CD4-positive, CD25-positive, alpha-beta regulatory T cell (primary cell): ENCODE measurements at regions not wholly inside any gene's neighbourhood (a gene's known extent, or its start where the extent isn't known, plus 50 kb on each side); places are given as distances from the start of the nearest gene placed in this dataset.

Experiments
- ATAC-seq, 2 donors: fragments of 150-1000 bp; cut with Tn5 transposase; one replicate each; pipeline ENCODE4 v1.10.0; 2021; ENCODE audit warnings: low read depth in 2 of 2, moderate number of reproducible peaks in 2 of 2, moderate library complexity in 1 of 2
- DNase-seq, 3 donors: peaks; one replicate each; pipeline versions ENCODE4 v3.0.0 to v3.0.0-alpha.2; 2012 to 2022; ENCODE audit warnings: mixed read lengths in 1 of 3
- H3K27ac ChIP-seq: one replicate; pipeline ENCODE4 v1.7.0; 2013; ENCODE audit warnings: mild to moderate bottlenecking, low read length; ENCODE audit not compliant: insufficient read depth, poor library complexity, severe bottlenecking
- H3K27me3 ChIP-seq: one replicate; pipeline ENCODE4 v1.7.0; 2013; ENCODE audit warnings: low read length; ENCODE audit not compliant: control insufficient read depth, insufficient read depth
- H3K36me3 ChIP-seq: one replicate; pipeline ENCODE4 v1.7.0; 2013; ENCODE audit warnings: mild to moderate bottlenecking, low read length, moderate library complexity; ENCODE audit not compliant: control insufficient read depth, insufficient read depth
- H3K4me1 ChIP-seq: 2 replicates; pipeline ENCODE4 v1.7.0; 2013; ENCODE audit warnings: mild to moderate bottlenecking, low read length; ENCODE audit not compliant: insufficient read depth, control insufficient read depth, poor library complexity, severe bottlenecking
- H3K4me3 ChIP-seq: one replicate; pipeline ENCODE4 v1.7.0; 2013; ENCODE audit warnings: low read depth, mild to moderate bottlenecking, low read length, moderate library complexity
- H3K9me3 ChIP-seq, 2 experiments: 1 replicate in 1 of 2; 2 replicates in 1 of 2; pipeline ENCODE4 v1.7.0; 2013; ENCODE audit warnings: low read length in 2 of 2, mild to moderate bottlenecking in 1 of 2, moderate library complexity in 1 of 2; ENCODE audit not compliant: control insufficient read depth in 2 of 2
- H3K27ac Mint-ChIP-seq, 3 donors: one replicate each; pipeline ENCODE4 v1.8.0; 2020 to 2022; ENCODE audit warnings: mild to moderate bottlenecking in 3 of 3, mixed read lengths in 3 of 3, moderate library complexity in 2 of 3
- H3K27me3 Mint-ChIP-seq: one replicate; pipeline ENCODE4 v1.8.0; 2022; ENCODE audit warnings: mild to moderate bottlenecking, mixed read lengths
- H3K36me3 Mint-ChIP-seq: one replicate; pipeline ENCODE4 v1.8.0; 2020; ENCODE audit warnings: mixed read lengths
- H3K4me1 Mint-ChIP-seq, 4 donors: one replicate each; pipeline ENCODE4 v1.8.0; 2020 to 2022; ENCODE audit warnings: mixed read lengths in 4 of 4, mild to moderate bottlenecking in 1 of 4
- H3K4me3 Mint-ChIP-seq, 4 donors: one replicate each; pipeline ENCODE4 v1.8.0; 2020 to 2022; ENCODE audit warnings: mild to moderate bottlenecking in 4 of 4, mixed read lengths in 4 of 4, moderate library complexity in 3 of 4
- H3K9me3 Mint-ChIP-seq, 7 donors: one replicate each; pipeline ENCODE4 v1.8.0; 2020 to 2022; ENCODE audit warnings: mixed read lengths in 7 of 7, mild to moderate bottlenecking in 3 of 7, moderate library complexity in 2 of 7

DNA sequence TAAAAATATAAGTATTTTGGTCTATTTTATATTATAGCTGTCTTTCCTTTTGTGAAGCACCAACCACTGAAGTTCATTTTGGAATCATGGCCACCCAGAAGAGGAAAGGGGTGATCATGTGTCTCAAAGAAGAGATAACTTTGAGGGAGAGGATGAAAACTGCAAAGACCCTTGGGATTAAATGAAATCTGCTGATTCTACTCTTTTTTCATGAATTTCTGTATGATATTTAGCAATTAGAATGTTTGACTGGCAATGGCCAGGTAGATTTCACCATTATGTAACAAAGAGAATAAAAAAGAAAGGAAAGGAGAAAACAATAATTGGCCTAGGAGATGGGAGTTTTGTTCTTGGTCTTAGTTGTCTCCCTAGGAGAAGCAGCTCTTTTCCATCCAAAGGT, 350.8 kb downstream of the EMP1 start:
- no peak overlapping the region for H3K4me3 Mint-ChIP-seq
- no peaks in the 10 kb centered on the region for H3K9me3 Mint-ChIP-seq

DNA sequence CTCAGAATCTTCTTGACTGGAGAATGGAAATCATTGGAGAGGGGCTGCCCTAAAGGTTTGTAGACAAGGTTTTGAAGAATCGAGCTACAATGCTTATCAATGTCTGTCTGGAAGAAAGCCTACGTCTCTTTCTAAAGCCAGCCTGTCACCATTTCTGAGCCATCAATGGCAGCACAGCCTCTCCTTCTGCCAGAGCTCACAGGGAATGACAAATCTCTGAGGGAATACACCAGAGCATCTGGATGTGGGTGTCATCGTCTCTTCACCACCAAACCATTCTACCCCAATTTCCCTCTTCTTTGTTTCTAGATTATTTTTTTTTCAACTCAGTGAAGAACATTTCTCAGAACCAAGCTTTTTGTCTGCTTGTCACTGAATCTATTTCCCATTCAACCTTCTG, 349.7 kb downstream of the EMP1 start:
- no peaks in the 10 kb centered on the region for H3K9me3 ChIP-seq
- Mint-ChIP-seq H3K27ac (no peak overlapping the region), H3K4me1 (no peaks in the 10 kb centered on the region), H3K4me3 (no peak overlapping the region), H3K27me3 (no peaks in the 10 kb centered on the region), H3K9me3 (no peaks in the 10 kb centered on the region), H3K36me3 (no peaks in the 10 kb centered on the region)
- ATAC-seq (no peak), DNase-seq (no peak)
- H3K4me3 ChIP-seq, result no peak overlapping the region
- no peaks in the 10 kb centered on the region for H3K27me3 ChIP-seq
- H3K4me1 ChIP-seq, result no peaks in the 10 kb centered on the region
- no peaks in the 10 kb centered on the region for H3K36me3 ChIP-seq
- H3K27ac ChIP-seq, result no peak overlapping the region

More for the DNA sequence above, 350.8 kb downstream of the EMP1 start:
- Mint-ChIP-seq H3K4me1 (no peaks in the 10 kb centered on the region), H3K27ac (no peak overlapping the region), H3K27me3 (no peaks in the 10 kb centered on the region), H3K36me3 (no peaks in the 10 kb centered on the region)
- no peak overlapping the region for H3K4me3 ChIP-seq
- no peaks in the 10 kb centered on the region for H3K27me3 ChIP-seq
- no peak for ATAC-seq
- H3K36me3 ChIP-seq, result no peaks in the 10 kb centered on the region
- no peak for DNase-seq
- H3K9me3 ChIP-seq, result no peaks in the 10 kb centered on the region
- no peaks in the 10 kb centered on the region for H3K4me1 ChIP-seq
- H3K27ac ChIP-seq, result no peak overlapping the region

DNA sequence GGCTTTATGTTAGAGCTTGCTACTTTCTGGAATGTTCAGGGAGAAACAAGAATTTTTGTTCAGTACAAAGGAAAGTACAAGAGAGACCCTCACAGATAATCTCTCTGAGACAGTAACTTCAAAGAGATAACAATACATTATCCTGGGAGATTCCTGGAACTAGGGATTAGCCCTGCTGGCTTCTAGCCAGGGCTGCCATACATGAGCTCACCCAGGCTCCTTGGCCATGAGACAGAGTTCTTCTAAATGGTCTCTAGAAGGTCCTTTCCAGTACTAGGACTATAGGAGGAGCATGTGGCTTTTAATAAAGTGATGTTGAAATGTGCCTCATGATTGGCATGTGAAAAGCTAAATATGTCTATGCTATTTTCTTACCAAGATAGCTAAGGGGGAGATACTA, 342.5 kb downstream of the EMP1 start:
- Histone ChIP-seq H3K27ac (no peak overlapping the region), H3K36me3 (no peaks in the 10 kb centered on the region), H3K9me3 (no peaks in the 10 kb centered on the region), H3K4me3 (no peak overlapping the region), H3K4me1 (no peaks in the 10 kb centered on the region), H3K27me3 (no peaks in the 10 kb centered on the region)
- Mint-ChIP-seq H3K4me3 (no peak overlapping the region), H3K27ac (no peak overlapping the region), H3K36me3 (no peaks in the 10 kb centered on the region), H3K9me3 (no peaks in the 10 kb centered on the region), H3K27me3 (peaks cover 4% of the 10 kb centered on the region), H3K4me1 (peaks cover 0 to 2% (median 0%) of the 10 kb centered on the region in 4 donors)
- ATAC-seq (no peak), DNase-seq (no peak)

DNA sequence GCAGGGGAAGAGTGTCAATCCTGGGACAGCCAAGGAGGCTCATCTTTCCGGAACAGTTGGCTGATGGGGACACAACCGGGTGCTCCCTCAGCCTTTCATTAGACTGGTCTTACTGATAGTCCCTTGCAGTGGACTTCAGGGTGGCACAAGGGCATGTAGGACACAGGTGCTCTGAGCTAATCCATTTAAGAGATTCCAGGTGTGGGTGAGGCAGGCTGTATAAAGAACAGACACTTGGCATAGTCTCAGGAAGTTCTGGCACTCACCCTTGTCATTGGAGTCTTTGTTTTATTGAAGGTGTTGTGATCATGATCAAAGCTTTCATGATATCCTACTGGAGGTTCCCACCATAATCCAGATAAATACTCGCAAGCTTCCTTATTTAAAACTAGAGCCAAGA, 341.6 kb downstream of the EMP1 start:
- ATAC-seq (no peak), DNase-seq (no peak)
- H3K4me1 Mint-ChIP-seq, result peaks cover 0 to 2% (median 0%) of the 10 kb centered on the region in 4 donors
- H3K27ac Mint-ChIP-seq, result no peak overlapping the region
- no peak overlapping the region for H3K27ac ChIP-seq
- H3K4me1 ChIP-seq, result no peaks in the 10 kb centered on the region
- H3K9me3 ChIP-seq, result no peaks in the 10 kb centered on the region
- no peaks in the 10 kb centered on the region for H3K27me3 ChIP-seq
- no peaks in the 10 kb centered on the region for H3K36me3 Mint-ChIP-seq
- no peaks in the 10 kb centered on the region for H3K36me3 ChIP-seq
- H3K4me3 Mint-ChIP-seq, result no peak overlapping the region
- no peak overlapping the region for H3K4me3 ChIP-seq
- H3K27me3 Mint-ChIP-seq, result peaks cover 4% of the 10 kb centered on the region
- no peaks in the 10 kb centered on the region for H3K9me3 Mint-ChIP-seq

DNA sequence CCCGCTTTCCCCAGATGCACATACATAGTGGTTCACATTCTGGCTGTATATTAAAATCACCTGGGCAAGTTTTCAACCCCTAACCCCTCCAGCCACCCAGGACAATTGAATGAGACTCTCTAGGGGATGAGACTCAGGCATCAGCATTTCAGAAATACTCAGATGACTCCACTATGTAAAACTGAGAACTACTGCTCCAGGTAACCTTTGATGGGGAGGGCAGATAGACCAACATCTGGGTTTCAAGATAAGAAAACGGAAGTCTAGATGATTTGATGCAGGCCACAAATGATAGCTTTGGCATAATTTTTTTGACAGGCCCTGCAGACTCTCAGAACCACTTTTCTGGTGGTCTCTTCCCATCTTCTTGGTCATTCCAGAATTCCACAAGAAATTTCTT, 341.1 kb downstream of the EMP1 start:
- Mint-ChIP-seq H3K27me3 (peaks cover 4% of the 10 kb centered on the region), H3K4me3 (no peak overlapping the region), H3K27ac (no peak overlapping the region), H3K4me1 (peaks cover 0 to 2% (median 0%) of the 10 kb centered on the region in 4 donors), H3K9me3 (no peaks in the 10 kb centered on the region), H3K36me3 (no peaks in the 10 kb centered on the region)
- Histone ChIP-seq H3K27me3 (no peaks in the 10 kb centered on the region), H3K36me3 (no peaks in the 10 kb centered on the region), H3K27ac (no peak overlapping the region), H3K9me3 (no peaks in the 10 kb centered on the region), H3K4me3 (no peak overlapping the region), H3K4me1 (no peaks in the 10 kb centered on the region)
- no peak for ATAC-seq
- no peak for DNase-seq

DNA sequence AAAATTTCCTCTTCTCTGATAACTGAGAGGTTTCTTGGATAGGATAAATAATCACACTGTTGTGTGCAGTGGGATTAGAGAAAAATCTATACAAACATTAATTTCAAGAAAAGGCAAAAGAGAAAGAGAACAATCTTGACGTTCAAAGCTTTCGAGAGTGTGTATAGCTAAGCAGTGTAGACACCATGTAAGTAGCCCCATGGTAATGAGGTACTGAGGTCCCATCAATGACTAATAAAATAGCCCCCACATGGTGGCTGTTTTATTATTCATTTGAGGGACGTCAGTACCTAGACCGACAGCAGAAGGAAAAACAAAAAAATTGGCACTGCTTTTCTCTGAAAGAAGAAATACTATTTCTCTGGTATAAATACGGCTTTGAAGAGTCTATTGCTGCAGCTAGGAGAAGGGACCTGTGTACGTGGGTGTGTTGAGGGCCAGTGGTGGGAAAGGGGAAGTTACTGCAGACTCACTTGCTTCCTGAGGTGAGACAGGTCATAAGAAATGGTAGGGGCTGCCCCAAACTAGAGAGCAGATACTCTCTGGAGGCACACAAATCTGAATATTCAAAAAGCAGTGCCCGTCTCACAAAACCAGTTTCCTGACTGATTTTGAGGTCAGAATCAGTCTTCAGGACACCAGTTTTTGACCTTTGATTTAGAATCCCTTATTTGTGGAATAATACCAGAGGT, 339.8 kb downstream of the EMP1 start:
- Mint-ChIP-seq H3K9me3 (no peaks in the 10 kb centered on the region), H3K36me3 (no peaks in the 10 kb centered on the region)
- peak; percentile 56 to 66 for ATAC-seq

DNA sequence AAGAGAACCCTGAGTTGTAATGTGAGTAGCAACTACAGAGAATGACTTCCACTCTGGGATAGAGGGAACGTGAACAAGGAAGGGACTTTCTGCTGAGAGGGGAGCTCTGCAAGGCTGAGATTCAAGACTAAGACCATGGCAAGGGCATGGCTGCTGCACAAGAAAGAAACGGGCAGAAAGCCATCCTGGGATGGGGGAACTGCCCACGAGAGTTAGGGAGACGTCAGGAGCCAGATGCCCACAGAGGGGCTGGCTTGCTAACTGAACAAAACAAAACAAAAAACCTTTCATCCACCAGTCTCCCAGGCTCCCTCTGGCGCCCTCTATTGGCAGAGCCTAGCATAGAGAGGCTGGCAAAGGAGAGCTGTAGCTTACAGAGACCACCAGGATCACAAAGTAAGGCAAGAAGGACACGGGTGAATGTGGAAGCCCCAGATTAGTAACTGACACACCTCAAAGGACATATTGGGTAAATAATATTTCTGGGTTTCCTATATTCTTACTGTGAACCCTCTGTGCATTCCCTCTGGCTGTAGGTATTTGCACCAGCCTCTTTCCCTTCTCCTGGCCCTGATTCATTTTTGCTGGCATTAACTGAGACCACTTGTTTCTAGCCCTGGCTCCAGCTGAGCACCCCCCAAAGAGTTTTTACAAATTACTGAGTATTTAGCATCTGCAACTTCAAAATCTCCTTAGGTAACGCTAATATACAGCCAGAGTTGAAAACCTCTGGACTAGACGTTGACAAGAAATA, 338.3 kb downstream of the EMP1 start:
- H3K27ac ChIP-seq, result no peak overlapping the region
- Mint-ChIP-seq H3K27ac (no peak overlapping the region), H3K4me3 (no peak overlapping the region), H3K36me3 (no peaks in the 10 kb centered on the region), H3K4me1 (peaks cover 0 to 2% (median 0%) of the 10 kb centered on the region in 4 donors), H3K9me3 (no peaks in the 10 kb centered on the region), H3K27me3 (peaks cover 4% of the 10 kb centered on the region)
- H3K36me3 ChIP-seq, result no peaks in the 10 kb centered on the region
- H3K4me1 ChIP-seq, result no peaks in the 10 kb centered on the region
- no peak overlapping the region for H3K4me3 ChIP-seq
- ATAC-seq, result no peak
- no peaks in the 10 kb centered on the region for H3K9me3 ChIP-seq
- no peaks in the 10 kb centered on the region for H3K27me3 ChIP-seq
- DNase-seq, result peak in 1 of 3 donors; percentile 1

More for the DNA sequence above, 339.8 kb downstream of the EMP1 start:
- no peak overlapping the region for H3K4me3 ChIP-seq
- no peaks in the 10 kb centered on the region for H3K9me3 ChIP-seq
- H3K36me3 ChIP-seq, result no peaks in the 10 kb centered on the region
- peaks cover 0 to 2% (median 0%) of the 10 kb centered on the region in 4 donors for H3K4me1 Mint-ChIP-seq
- H3K4me1 ChIP-seq, result no peaks in the 10 kb centered on the region
- peaks cover 4% of the 10 kb centered on the region for H3K27me3 Mint-ChIP-seq
- H3K4me3 Mint-ChIP-seq, result no peak overlapping the region
- DNase-seq, result no peak
- H3K27me3 ChIP-seq, result no peaks in the 10 kb centered on the region
- no peak overlapping the region for H3K27ac Mint-ChIP-seq
- no peak overlapping the region for H3K27ac ChIP-seq

DNA sequence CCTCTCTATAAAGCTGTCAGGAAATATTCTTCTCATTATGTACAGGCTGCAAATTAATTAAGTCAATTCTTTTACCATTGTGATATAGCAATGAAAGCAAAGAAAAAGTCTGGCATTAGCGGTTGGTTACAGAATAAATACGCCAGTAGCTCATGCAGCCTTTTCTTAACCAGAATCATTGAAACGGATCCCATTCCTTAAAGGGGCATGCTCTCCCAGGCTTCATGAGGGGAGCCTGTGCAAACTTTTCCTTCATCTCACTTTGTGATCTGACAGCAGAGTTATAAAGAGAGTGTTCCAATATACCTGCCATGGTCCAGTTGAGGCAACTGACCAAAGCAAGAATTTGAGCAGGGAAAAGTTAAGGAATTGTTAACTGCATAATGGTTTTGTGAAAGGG, 337.7 kb downstream of the EMP1 start:
- H3K4me3 ChIP-seq, result no peak overlapping the region
- DNase-seq, result no peak
- ATAC-seq, result no peak
- Mint-ChIP-seq H3K9me3 (peaks cover 0 to 3% (median 0%) of the 10 kb centered on the region in 7 donors), H3K4me3 (no peak overlapping the region), H3K27me3 (peaks cover 4% of the 10 kb centered on the region), H3K27ac (no peak overlapping the region), H3K36me3 (no peaks in the 10 kb centered on the region), H3K4me1 (peaks cover 0 to 2% (median 0%) of the 10 kb centered on the region in 4 donors)
- H3K27me3 ChIP-seq, result no peaks in the 10 kb centered on the region
- H3K4me1 ChIP-seq, result no peaks in the 10 kb centered on the region
- no peak overlapping the region for H3K27ac ChIP-seq
- H3K9me3 ChIP-seq, result no peaks in the 10 kb centered on the region
- no peaks in the 10 kb centered on the region for H3K36me3 ChIP-seq
